HUES64 (cell line): ENCODE measurements at regions not wholly inside any gene's neighbourhood (a gene's known extent, or its start where the extent isn't known, plus 50 kb on each side); places are given as distances from the start of the nearest gene placed in this dataset.
A peak's percentile ranks its signal among the peaks of the same experiment; 100 is the strongest.

Experiments
- H3K27ac ChIP-seq: 2 replicates; pipeline ENCODE4 v1.7.0; 2013; ENCODE audit warnings: low read depth, low read length, inconsistent platforms
- H3K27me3 ChIP-seq: 2 replicates; pipeline ENCODE4 v1.6.1; 2013; ENCODE audit warnings: mild to moderate bottlenecking, low read length; ENCODE audit not compliant: insufficient read depth
- H3K36me3 ChIP-seq: 2 replicates; pipeline ENCODE4 v1.6.1; 2013; ENCODE audit warnings: mild to moderate bottlenecking, low read length; ENCODE audit not compliant: insufficient read depth
- H3K4me1 ChIP-seq: 2 replicates; pipeline ENCODE4 v1.6.1; 2013; ENCODE audit warnings: mild to moderate bottlenecking, low read length, moderate library complexity; ENCODE audit not compliant: insufficient read depth
- H3K4me3 ChIP-seq: 2 replicates; pipeline ENCODE4 v1.5.1; 2013; ENCODE audit warnings: mild to moderate bottlenecking, low read length, moderate library complexity
- H3K9ac ChIP-seq: 2 replicates; pipeline ENCODE4 v1.6.1; 2013; ENCODE audit warnings: mild to moderate bottlenecking, low read depth, low read length
- H3K9me3 ChIP-seq: 2 replicates; pipeline ENCODE4 v1.6.1; 2013; ENCODE audit warnings: low read depth, low read length; ENCODE audit not compliant: insufficient read depth
- WGBS: fragments of 150-250, 120-280 bp; methylation state at CpG from one replicate; pipeline ENCODE4 v1.1.7; 2013; ENCODE audit warnings: missing lambda C conversion rate; 5-methylcytosine and 5-hydroxymethylcytosine counted together

- WGBS = 82% methylated on average over 9 of the region's 9 CpGs
- Histone ChIP-seq H3K9me3 (0 out of 2 replicates have a peak, but pooled peaks cover 4% of the 10 kb centered on the region), H3K27ac (no peak overlapping the region), H3K27me3 (no peaks in the 10 kb centered on the region), H3K9ac (no peak overlapping the region), H3K36me3 (no peaks in the 10 kb centered on the region), H3K4me3 (no peak overlapping the region), H3K4me1 (no peaks in the 10 kb centered on the region)
Measured at GRCh38 chr10:29012926-29013554, 275.8 kb upstream of the LYZL1 start.

- 0 out of 2 replicates have a peak, but pooled peaks cover 4% of the 10 kb centered on the region for H3K9me3 ChIP-seq
- H3K36me3 ChIP-seq = no peaks in the 10 kb centered on the region
- H3K4me1 ChIP-seq = peaks cover 14% of the 10 kb centered on the region
- no peaks in the 10 kb centered on the region for H3K27me3 ChIP-seq
- H3K27ac ChIP-seq = no peak overlapping the region
- no peak overlapping the region for H3K4me3 ChIP-seq
- no peak overlapping the region for H3K9ac ChIP-seq
- WGBS = 89% methylated on average over 2 of the region's 3 CpGs
Measured at GRCh38 chr10:29021591-29021990, 267.3 kb upstream of the LYZL1 start.

- Histone ChIP-seq H3K27me3 (no peaks in the 10 kb centered on the region), H3K4me1 (peaks cover 14% of the 10 kb centered on the region), H3K9me3 (0 out of 2 replicates have a peak, but pooled peaks cover 1% of the 10 kb centered on the region), H3K4me3 (no peak overlapping the region), H3K36me3 (no peaks in the 10 kb centered on the region), H3K9ac (no peak overlapping the region), H3K27ac (no peak overlapping the region)
- WGBS = 87% methylated on average over 9 of the region's 9 CpGs
Measured at GRCh38 chr10:29022513-29022912, 266.4 kb upstream of the LYZL1 start.

GRCh38 chr10:29023678-29024077, 265.2 kb upstream of the LYZL1 start:
- H3K4me3 ChIP-seq = no peak overlapping the region
- no peaks in the 10 kb centered on the region for H3K36me3 ChIP-seq
- H3K27ac ChIP-seq = no peak overlapping the region
- no peaks in the 10 kb centered on the region for H3K9me3 ChIP-seq
- H3K27me3 ChIP-seq = no peaks in the 10 kb centered on the region
- WGBS = 98% methylated on average over 5 of the region's 5 CpGs
- no peak overlapping the region for H3K9ac ChIP-seq
- peaks cover 14% of the 10 kb centered on the region for H3K4me1 ChIP-seq

GRCh38 chr10:29026065-29026797, 262.6 kb upstream of the LYZL1 start:
- Histone ChIP-seq H3K9me3 (no peaks in the 10 kb centered on the region), H3K4me3 (no peak overlapping the region), H3K27me3 (no peaks in the 10 kb centered on the region), H3K9ac (no peak overlapping the region), H3K4me1 (peaks cover 14% of the 10 kb centered on the region), H3K27ac (peak overlapping the region; percentile 72), H3K36me3 (no peaks in the 10 kb centered on the region)
- 45% methylated on average over 10 of the region's 10 CpGs for WGBS

GRCh38 chr10:29026802-29027580, 261.9 kb upstream of the LYZL1 start:
- no peak overlapping the region for H3K9ac ChIP-seq
- H3K4me3 ChIP-seq = no peak overlapping the region
- H3K36me3 ChIP-seq = no peaks in the 10 kb centered on the region
- H3K4me1 ChIP-seq = peaks cover 12% of the 10 kb centered on the region
- no peaks in the 10 kb centered on the region for H3K9me3 ChIP-seq
- no peaks in the 10 kb centered on the region for H3K27me3 ChIP-seq
- no peak overlapping the region for H3K27ac ChIP-seq
- 95% methylated on average over 5 of the region's 5 CpGs for WGBS

- Histone ChIP-seq H3K27me3 (no peaks in the 10 kb centered on the region), H3K36me3 (no peaks in the 10 kb centered on the region), H3K27ac (no peak overlapping the region), H3K4me1 (0 out of 2 replicates have a peak, but pooled peaks cover 4% of the 10 kb centered on the region), H3K9me3 (no peaks in the 10 kb centered on the region), H3K4me3 (no peak overlapping the region), H3K9ac (no peak overlapping the region)
- WGBS = 73% methylated on average over 3 of the region's 3 CpGs
Measured at GRCh38 chr10:29028486-29028885, 260.4 kb upstream of the LYZL1 start.

- Histone ChIP-seq H3K36me3 (no peaks in the 10 kb centered on the region), H3K9ac (no peak overlapping the region), H3K27me3 (no peaks in the 10 kb centered on the region), H3K4me1 (0 out of 2 replicates have a peak, but pooled peaks cover under 1% of the 10 kb centered on the region), H3K4me3 (no peak overlapping the region), H3K9me3 (no peaks in the 10 kb centered on the region), H3K27ac (no peak overlapping the region)
Measured at GRCh38 chr10:29030900-29031299, 258.0 kb upstream of the LYZL1 start.

GRCh38 chr10:29032169-29032568, 256.7 kb upstream of the LYZL1 start:
- WGBS = 95% methylated on average over 3 of the region's 3 CpGs

GRCh38 chr10:29033311-29033940, 255.4 kb upstream of the LYZL1 start:
- H3K36me3 ChIP-seq = no peaks in the 10 kb centered on the region
- H3K27me3 ChIP-seq = no peaks in the 10 kb centered on the region
- no peak overlapping the region for H3K4me3 ChIP-seq
- no peak overlapping the region for H3K9ac ChIP-seq
- 97% methylated on average over 5 of the region's 6 CpGs for WGBS
- no peaks in the 10 kb centered on the region for H3K4me1 ChIP-seq
- no peak overlapping the region for H3K27ac ChIP-seq
- H3K9me3 ChIP-seq = no peaks in the 10 kb centered on the region

More at GRCh38 chr10:29032169-29032568, 256.7 kb upstream of the LYZL1 start:
- Histone ChIP-seq H3K4me1 (no peaks in the 10 kb centered on the region), H3K27ac (no peak overlapping the region), H3K36me3 (no peaks in the 10 kb centered on the region), H3K27me3 (no peaks in the 10 kb centered on the region), H3K4me3 (no peak overlapping the region), H3K9me3 (no peaks in the 10 kb centered on the region), H3K9ac (no peak overlapping the region)

GRCh38 chr10:29034592-29034991, 254.3 kb upstream of the LYZL1 start:
- WGBS = 48% methylated on average over 4 of the region's 5 CpGs
- no peaks in the 10 kb centered on the region for H3K4me1 ChIP-seq
- H3K4me3 ChIP-seq = no peak overlapping the region
- H3K27ac ChIP-seq = no peak overlapping the region
- H3K27me3 ChIP-seq = no peaks in the 10 kb centered on the region
- H3K9ac ChIP-seq = no peak overlapping the region
- H3K36me3 ChIP-seq = no peaks in the 10 kb centered on the region
- no peaks in the 10 kb centered on the region for H3K9me3 ChIP-seq
